ENCODE measurements at regions not wholly inside any gene's neighbourhood (a gene's known extent, or its start where the extent isn't known, plus 50 kb on each side); places are given as distances from the start of the nearest gene placed in this dataset.

DNA sequence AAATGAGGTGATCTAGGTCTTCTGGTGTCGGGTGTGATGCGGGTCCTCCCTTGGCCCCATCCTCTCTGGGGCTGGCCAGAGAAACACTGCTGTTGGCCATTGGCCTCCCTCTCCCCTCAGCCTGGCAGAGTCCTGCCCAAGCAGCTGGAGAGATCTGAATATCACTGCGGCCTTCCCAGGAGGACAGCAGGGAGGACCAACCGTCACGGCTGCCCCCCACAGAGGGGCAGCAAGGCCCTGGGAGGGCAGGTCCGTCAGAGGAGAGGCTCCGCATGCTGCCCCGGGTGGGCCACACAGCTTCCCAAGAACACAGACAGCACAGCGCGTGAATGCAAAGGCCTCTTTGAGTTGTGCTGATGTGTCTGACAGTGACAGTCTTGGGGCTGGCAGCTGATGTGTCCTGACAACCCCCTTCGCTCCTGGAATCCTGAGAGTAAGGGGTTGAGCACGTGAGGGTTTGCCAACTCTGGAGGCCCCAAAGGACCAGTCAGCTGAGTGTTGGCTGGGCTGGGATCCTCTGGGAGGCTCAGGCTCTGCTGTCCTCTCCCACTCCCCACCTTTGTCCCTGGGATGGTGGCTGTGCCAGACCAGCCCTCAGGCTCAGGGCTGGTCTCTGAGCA is 132.5 kb upstream of the UNC5B start:
- H4K20me1 ChIP-seq (ENCODE audit: insufficient read depth), result no peaks in the 10 kb centered on the region
- H3K27ac ChIP-seq, result no peak overlapping the region
- TF ChIP-seq CTCF (conservative IDR thresholded peaks at IDR 0.05) (no peak), EZH2 (IDR thresholded peaks at IDR 0.05; ENCODE audit: low read depth) (no peak)
- H3K4me2 ChIP-seq, result no peak overlapping the region
- intact Hi-C loops (cut with micrococcal nuclease; ENCODE audit: unreplicated experiment), result loop anchor here (10.0 kb wide), 1 partner anchor 125 kb away; no protein-coding TSS in a partner anchor
- DNase-seq, result no peak
- no peaks in the 10 kb centered on the region for H3K9me2 ChIP-seq (ENCODE audit: insufficient read depth)
- H2AFZ ChIP-seq, result no peak overlapping the region
- ChIA-PET CTCF (no interaction called here), POLR2A (ENCODE audit: unreplicated experiment) (no interaction called here)
- peaks cover 5% of the 10 kb centered on the region for H3K4me1 ChIP-seq (replicated peaks; ENCODE audit: insufficient read depth)
- BruUV-seq (replicated peaks), result no TSS peak
- H3F3A ChIP-seq (ENCODE audit: insufficient read depth, low read depth), result no peaks in the 10 kb centered on the region; the same call in 1 of the 2 replicates
- H3K79me2 ChIP-seq (ENCODE audit: low read depth), result no peaks in the 10 kb centered on the region
- no peak overlapping the region for H3K4me3 ChIP-seq
- peaks cover 45% of the 10 kb centered on the region for H3K27me3 ChIP-seq (ENCODE audit: insufficient read depth, low read depth)
- H3K36me3 ChIP-seq (ENCODE audit: low read depth), result no peaks in the 10 kb centered on the region
- H3K9me3 ChIP-seq (ENCODE audit: insufficient read depth, low read depth), result no peaks in the 10 kb centered on the region

- Histone ChIP-seq H3K4me3 (no peak overlapping the region), H2AFZ (no peak overlapping the region), H3K4me2 (no peak overlapping the region), H3K27ac (no peak overlapping the region), H3K9me2 (ENCODE audit: insufficient read depth) (no peaks in the 10 kb centered on the region), H3K9me3 (ENCODE audit: insufficient read depth, low read depth) (no peaks in the 10 kb centered on the region), H4K20me1 (ENCODE audit: insufficient read depth) (no peaks in the 10 kb centered on the region), H3F3A (ENCODE audit: insufficient read depth, low read depth) (no peaks in the 10 kb centered on the region), H3K4me1 (replicated peaks; ENCODE audit: insufficient read depth) (no peaks in the 10 kb centered on the region), H3K27me3 (ENCODE audit: insufficient read depth, low read depth) (peaks cover 39% of the 10 kb centered on the region), H3K79me2 (ENCODE audit: low read depth) (no peaks in the 10 kb centered on the region), H3K36me3 (ENCODE audit: low read depth) (no peaks in the 10 kb centered on the region)
- no TSS peak for BruUV-seq (replicated peaks)
- ChIA-PET POLR2A (ENCODE audit: unreplicated experiment) (no interaction called here), CTCF (no interaction called here)
- no peak for DNase-seq
- intact Hi-C loops (cut with micrococcal nuclease; ENCODE audit: unreplicated experiment), result no loop called here
- TF ChIP-seq CTCF (conservative IDR thresholded peaks at IDR 0.05) (no peak), EZH2 (IDR thresholded peaks at IDR 0.05; ENCODE audit: low read depth) (no peak)
Observed at GRCh38 chr10:71080381-71081228, 131.8 kb upstream of the UNC5B start.

- ChIA-PET CTCF (no interaction called here), POLR2A (ENCODE audit: unreplicated experiment) (no interaction called here)
- no peaks in the 10 kb centered on the region for H3K9me3 ChIP-seq (ENCODE audit: insufficient read depth, low read depth)
- H3K27me3 ChIP-seq (ENCODE audit: insufficient read depth, low read depth), result peaks cover 33% of the 10 kb centered on the region
- no peaks in the 10 kb centered on the region for H3F3A ChIP-seq (ENCODE audit: insufficient read depth, low read depth)
- DNase-seq, result no peak
- H2AFZ ChIP-seq, result no peak overlapping the region
- H3K27ac ChIP-seq, result no peak overlapping the region
- H4K20me1 ChIP-seq (ENCODE audit: insufficient read depth), result no peaks in the 10 kb centered on the region
- H3K36me3 ChIP-seq (ENCODE audit: low read depth), result no peaks in the 10 kb centered on the region
- no peaks in the 10 kb centered on the region for H3K9me2 ChIP-seq (ENCODE audit: insufficient read depth)
- TF ChIP-seq CTCF (conservative IDR thresholded peaks at IDR 0.05), result no peak
- no peak for TF ChIP-seq EZH2 (IDR thresholded peaks at IDR 0.05; ENCODE audit: low read depth)
- H3K4me1 ChIP-seq (replicated peaks; ENCODE audit: insufficient read depth), result no peaks in the 10 kb centered on the region
- no peak overlapping the region for H3K4me3 ChIP-seq
- no peak overlapping the region for H3K4me2 ChIP-seq
- intact Hi-C loops (cut with micrococcal nuclease; ENCODE audit: unreplicated experiment), result no loop called here
- no TSS peak for BruUV-seq (replicated peaks)
- no peaks in the 10 kb centered on the region for H3K79me2 ChIP-seq (ENCODE audit: low read depth)
Observed at GRCh38 chr10:71081229-71081560, 131.2 kb upstream of the UNC5B start.
